Prostate gland (tissue), 2 donors: ENCODE measurements at regions not wholly inside any gene's neighbourhood (a gene's known extent, or its start where the extent isn't known, plus 50 kb on each side); places are given as distances from the start of the nearest gene placed in this dataset.

Experiments
- DNase-seq: peaks from one replicate; pipeline ENCODE4 v3.0.0-alpha.2; 2019; ENCODE audit warnings: low spot score
- H3K27ac ChIP-seq, 2 donors: fragments of 200-600 bp; sonication (generic); 2 replicates each; pipeline ENCODE4 v1.5.1; 2017 to 2019
- H3K27me3 ChIP-seq: fragments of 200-600 bp; sonication (generic); replicated peaks from 2 replicates; pipeline ENCODE4 v1.5.1; 2019; ENCODE audit not compliant: insufficient read depth
- H3K36me3 ChIP-seq, 2 donors: fragments of 200-600 bp; sonication (generic); 1 replicate in 1 of 2; 2 replicates in 1 of 2; pipeline versions ENCODE4 v1.5.1 to v1.8.1; 2017 to 2019
- H3K4me1 ChIP-seq: fragments of 200-600 bp; sonication (generic); replicated peaks from 2 replicates; pipeline ENCODE4 v1.5.1; 2019
- H3K4me3 ChIP-seq, 2 donors: fragments of 200-600 bp; sonication (generic); 2 replicates each; pipeline ENCODE4 v1.5.1; 2017 to 2019
- H3K9me3 ChIP-seq: fragments of 200-600 bp; sonication (generic); 2 replicates; pipeline ENCODE4 v1.5.1; 2017
- CTCF ChIP-seq, 4 experiments: fragments of 200-600 bp in 2 of 4; fragments of 450-650 bp in 2 of 4; sonication (generic) in 2 of 4; IDR thresholded peaks; 1 replicate in 3 of 4; 2 replicates in 1 of 4; pipeline ENCODE4 v1.5.1; 2016 to 2019; ENCODE audit warnings: antibody characterized with exemption in 4 of 4, mild to moderate bottlenecking in 2 of 4, moderate library complexity in 2 of 4
- POLR2A ChIP-seq: fragments of 450-650 bp; IDR thresholded peaks from one replicate; pipeline ENCODE4 v1.6.1; 2016; ENCODE audit warnings: antibody characterized with exemption, mild to moderate bottlenecking
- POLR2AphosphoS5 ChIP-seq: sonication (generic); formaldehyde crosslinking; IDR thresholded peaks from one replicate; pipeline ENCODE4 v1.6.1; 2017; ENCODE audit warnings: antibody characterized with exemption
- WGBS: methylation state at CpG from one replicate; pipeline ENCODE4 v1.1.5; 2018; 5-methylcytosine and 5-hydroxymethylcytosine counted together
- intact Hi-C: fragments of 100-400 bp; cut with DNase I; formaldehyde crosslinking; loops from one replicate; pipeline ENCODE4 v1.14.2; 2022

DNA sequence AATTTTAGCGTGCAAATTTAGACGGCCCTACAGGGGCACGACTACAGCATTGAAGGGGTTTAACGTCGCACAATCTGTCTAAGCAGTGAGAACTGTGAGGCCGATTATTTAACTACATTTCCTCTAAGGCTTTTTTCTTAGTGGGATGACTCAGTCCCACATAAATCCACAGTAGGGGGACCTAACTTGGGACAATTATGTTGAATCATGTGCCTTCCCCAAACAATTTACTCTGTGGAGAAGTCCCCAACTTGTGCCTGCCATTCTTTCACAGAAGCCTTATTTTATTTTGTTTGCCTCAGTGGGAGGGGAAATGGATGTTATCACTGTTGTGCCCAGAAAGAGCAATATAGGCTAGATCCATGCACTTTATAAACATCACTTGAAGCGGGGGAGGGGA is 80.3 kb upstream of the CDCA7L start:
- no peak for DNase-seq
- H3K36me3 ChIP-seq = no peaks in the 10 kb centered on the region
- 77% methylated on average over 7 of the region's 7 CpGs for WGBS
- H3K4me3 ChIP-seq = no peak overlapping the region
- no peaks in the 10 kb centered on the region for H3K9me3 ChIP-seq
- intact Hi-C loops = no loop called here
- H3K27ac ChIP-seq = no peak overlapping the region
- no peaks in the 10 kb centered on the region for H3K27me3 ChIP-seq
- no peaks in the 10 kb centered on the region for H3K4me1 ChIP-seq
- TF ChIP-seq CTCF (IDR thresholded peaks at IDR 0.05) (no peak), POLR2A (no peak), POLR2AphosphoS5 (no peak)

DNA sequence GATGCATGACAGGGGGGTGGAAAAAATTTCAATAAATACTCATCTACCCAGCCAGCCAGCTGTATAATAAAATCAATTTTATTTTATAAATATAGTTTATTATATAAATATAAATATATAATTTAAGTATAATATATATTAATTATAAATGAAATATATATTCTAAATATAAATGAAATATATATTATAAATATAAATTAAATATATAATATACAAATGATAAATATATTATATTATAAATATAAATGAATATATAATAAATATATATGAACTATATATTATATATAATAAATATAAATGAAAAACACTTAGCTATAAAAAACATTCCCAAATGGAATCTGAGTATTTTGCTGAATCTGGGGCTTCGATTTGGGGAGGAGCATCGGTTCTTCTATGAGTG is 79.4 kb upstream of the CDCA7L start:
- intact Hi-C loops = no loop called here
- no peak for DNase-seq
- TF ChIP-seq CTCF (IDR thresholded peaks at IDR 0.05) = no peak
- TF ChIP-seq POLR2AphosphoS5 = no peak
- TF ChIP-seq POLR2A = no peak
- Histone ChIP-seq H3K9me3 (no peaks in the 10 kb centered on the region), H3K36me3 (no peaks in the 10 kb centered on the region), H3K4me3 (no peak overlapping the region), H3K27ac (no peak overlapping the region), H3K27me3 (no peaks in the 10 kb centered on the region), H3K4me1 (no peaks in the 10 kb centered on the region)
- WGBS = 94% methylated on average over 2 of the region's 2 CpGs

DNA sequence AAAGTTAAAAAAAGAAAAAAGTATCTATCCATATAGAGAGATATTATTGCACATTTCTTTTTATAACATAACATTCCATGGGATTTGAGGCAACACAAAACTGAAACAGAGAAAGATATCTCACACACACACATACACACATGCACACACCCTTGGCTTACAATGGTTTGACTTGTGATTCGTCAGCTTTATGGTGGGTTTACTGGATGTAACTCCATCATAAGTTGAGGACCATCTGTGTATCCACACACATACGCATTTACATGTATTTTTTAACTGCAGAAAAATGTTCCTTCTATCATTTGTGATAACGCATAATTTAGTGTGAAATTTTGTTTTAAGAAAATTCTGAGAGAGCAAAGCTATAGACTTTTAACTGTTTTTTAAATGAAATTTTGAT is 74.2 kb upstream of the CDCA7L start:
- no peaks in the 10 kb centered on the region for H3K4me1 ChIP-seq
- H3K27me3 ChIP-seq = no peaks in the 10 kb centered on the region
- no peaks in the 10 kb centered on the region for H3K9me3 ChIP-seq
- H3K4me3 ChIP-seq = no peak overlapping the region
- TF ChIP-seq CTCF (IDR thresholded peaks at IDR 0.05) = no peak
- no peak for TF ChIP-seq POLR2AphosphoS5
- TF ChIP-seq POLR2A = no peak
- H3K27ac ChIP-seq = no peak overlapping the region
- intact Hi-C loops = no loop called here
- no peaks in the 10 kb centered on the region for H3K36me3 ChIP-seq
- no peak for DNase-seq
- 90% methylated on average over 3 of the region's 3 CpGs for WGBS

DNA sequence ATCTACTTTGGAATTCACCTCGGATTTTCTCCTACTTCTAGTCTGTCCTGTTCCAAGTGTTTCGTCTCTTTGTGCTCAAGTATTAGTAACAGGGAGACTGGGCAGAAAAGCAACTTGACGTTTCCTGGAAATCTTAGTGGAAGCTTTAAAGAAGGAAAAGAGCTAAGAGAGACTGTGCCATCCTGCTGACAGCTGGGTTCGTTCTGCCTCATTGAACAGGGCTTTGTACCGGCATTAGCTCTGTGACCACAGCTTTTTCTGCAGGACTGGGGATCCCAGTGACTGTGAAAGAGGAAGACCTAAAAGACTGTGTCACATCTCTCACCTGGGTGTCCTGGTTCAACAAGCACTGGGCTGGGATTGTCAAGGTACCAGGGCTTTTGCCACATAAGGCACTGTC is 70.8 kb upstream of the CDCA7L start:
- no peak for TF ChIP-seq CTCF (IDR thresholded peaks at IDR 0.05)
- TF ChIP-seq POLR2A = no peak
- TF ChIP-seq POLR2AphosphoS5 = no peak
- whole genome bisulfite sequencing = 66% methylated on average over 5 of the region's 5 CpGs
- Histone ChIP-seq H3K36me3 (no peaks in the 10 kb centered on the region), H3K4me3 (no peak overlapping the region), H3K27me3 (no peaks in the 10 kb centered on the region), H3K9me3 (no peaks in the 10 kb centered on the region), H3K27ac (no peak overlapping the region), H3K4me1 (no peaks in the 10 kb centered on the region)
- no peak for DNase-seq
- intact Hi-C loops = no loop called here

DNA sequence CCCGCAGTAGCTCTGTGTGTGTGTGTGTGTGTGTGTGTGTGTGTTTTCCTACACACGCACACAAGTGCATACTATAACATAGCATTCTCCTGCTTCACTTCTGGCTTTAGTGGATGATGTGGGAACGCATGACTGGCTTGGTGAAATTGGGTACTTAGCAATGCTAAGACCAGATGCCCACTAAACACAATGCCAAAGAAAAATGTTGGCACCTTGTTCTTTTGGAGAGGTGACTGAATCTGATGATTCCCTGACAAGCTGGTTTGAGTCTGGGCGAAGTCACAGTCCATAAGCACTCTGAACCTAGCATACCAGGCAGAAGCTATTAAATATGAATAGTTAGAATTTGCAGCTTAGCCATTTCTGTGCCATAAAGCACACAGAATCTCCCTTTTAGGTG is 68.0 kb upstream of the CDCA7L start:
- WGBS = 89% methylated on average over 4 of the region's 4 CpGs
- no peaks in the 10 kb centered on the region for H3K4me1 ChIP-seq
- H3K27ac ChIP-seq = no peak overlapping the region
- DNase-seq = no peak
- H3K4me3 ChIP-seq = no peak overlapping the region
- no peak for TF ChIP-seq POLR2AphosphoS5
- no peak for TF ChIP-seq CTCF (IDR thresholded peaks at IDR 0.05)
- no peak for TF ChIP-seq POLR2A
- H3K9me3 ChIP-seq = no peaks in the 10 kb centered on the region
- intact Hi-C loops = no loop called here
- H3K36me3 ChIP-seq = no peaks in the 10 kb centered on the region
- H3K27me3 ChIP-seq = no peaks in the 10 kb centered on the region
